Mesendoderm (in vitro differentiated cells): ENCODE measurements at regions not wholly inside any gene's neighbourhood (a gene's known extent, or its start where the extent isn't known, plus 50 kb on each side); places are given as distances from the start of the nearest gene placed in this dataset.
"Not testable (repeated sequence)": the region's sequence is repeated elsewhere in the genome, so short reads cannot be mapped to it uniquely, and the experiment has no call there.

Experiments used
- DNase-seq: peaks from one replicate; pipeline ENCODE4 v3.0.0; 2013
- H2AK5ac ChIP-seq: 2 replicates; pipeline ENCODE4 v1.6.1; 2013; ENCODE audit warnings: low read length, inconsistent platforms
- H2BK120ac ChIP-seq: 2 replicates; pipeline ENCODE4 v1.6.1; 2013; ENCODE audit warnings: low read depth, mild to moderate bottlenecking, low read length, moderate library complexity, mixed read lengths
- H2BK15ac ChIP-seq: replicated peaks from 2 replicates; pipeline ENCODE4 v1.6.1; 2013; ENCODE audit warnings: low read depth, mild to moderate bottlenecking, moderate library complexity
- H2BK5ac ChIP-seq: 2 replicates; pipeline ENCODE4 v1.6.1; 2013; ENCODE audit warnings: low read length, inconsistent platforms
- H3K18ac ChIP-seq: 2 replicates; pipeline ENCODE4 v1.6.1; 2013; ENCODE audit warnings: mild to moderate bottlenecking, low read length, mixed read lengths
- H3K23ac ChIP-seq: one replicate; pipeline ENCODE4 v1.6.1; 2013; ENCODE audit warnings: low read length
- H3K27ac ChIP-seq: 2 replicates; pipeline ENCODE4 v1.5.1; 2013; ENCODE audit warnings: low read depth, mild to moderate bottlenecking, inconsistent platforms, low read length, moderate library complexity
- H3K27me3 ChIP-seq: 2 replicates; pipeline ENCODE4 v1.6.1; 2013; ENCODE audit warnings: low read length, control low read depth, mild to moderate bottlenecking, inconsistent platforms; ENCODE audit not compliant: insufficient read depth, poor library complexity
- H3K36me3 ChIP-seq: 2 replicates; pipeline ENCODE4 v1.6.1; 2013; ENCODE audit warnings: low read length, inconsistent platforms; ENCODE audit not compliant: control insufficient read depth, insufficient read depth
- H3K4ac ChIP-seq: one replicate; pipeline ENCODE4 v1.6.1; 2013; ENCODE audit warnings: low read depth, mild to moderate bottlenecking, low read length, moderate library complexity
- H3K4me1 ChIP-seq: 2 replicates; pipeline ENCODE4 v1.6.1; 2013; ENCODE audit warnings: low read depth, low read length, inconsistent platforms; ENCODE audit not compliant: control insufficient read depth
- H3K4me2 ChIP-seq: 2 replicates; pipeline ENCODE4 v1.6.1; 2013; ENCODE audit warnings: low read length
- H3K4me3 ChIP-seq: 2 replicates; pipeline ENCODE4 v1.5.1; 2013; ENCODE audit warnings: mild to moderate bottlenecking, low read length
- H3K56ac ChIP-seq: one replicate; pipeline ENCODE4 v1.6.1; 2013; ENCODE audit warnings: low read length
- H3K79me1 ChIP-seq: 2 replicates; pipeline ENCODE4 v1.6.1; 2013; ENCODE audit warnings: low read length, inconsistent platforms
- H3K79me2 ChIP-seq: 2 replicates; pipeline ENCODE4 v1.6.1; 2013; ENCODE audit warnings: mild to moderate bottlenecking, low read length; ENCODE audit not compliant: control insufficient read depth, insufficient read depth
- H3K9ac ChIP-seq: 2 replicates; pipeline ENCODE4 v1.6.1; 2013; ENCODE audit warnings: low read length, inconsistent platforms
- H4K5ac ChIP-seq: one replicate; pipeline ENCODE4 v1.6.1; 2013; ENCODE audit warnings: low read length
- H4K8ac ChIP-seq: one replicate; pipeline ENCODE4 v1.6.1; 2013; ENCODE audit warnings: low read depth, mild to moderate bottlenecking, control low read depth, low read length, moderate library complexity
- WGBS: extraction: QIAGEN DNeasy Blood & Tissue Kit; methylation state at CpG from one replicate; pipeline ENCODE4 v1.1.7; 2013; ENCODE audit warnings: low lambda C conversion rate, missing lambda C conversion rate; ENCODE audit not compliant: insufficient coverage; ENCODE audit errors: extremely low coverage; 5-methylcytosine and 5-hydroxymethylcytosine counted together

- no peak overlapping the region for H3K27ac ChIP-seq
- no peak overlapping the region for H4K8ac ChIP-seq
- no peak overlapping the region for H3K18ac ChIP-seq
- H2BK15ac ChIP-seq, result no peak overlapping the region
- DNase-seq, result no peak
- H3K4me2 ChIP-seq, result no peak overlapping the region
- H3K79me2 ChIP-seq, result no peaks in the 10 kb centered on the region
- H2BK120ac ChIP-seq, result no peak overlapping the region
- no peak overlapping the region for H3K56ac ChIP-seq
- no peak overlapping the region for H2BK5ac ChIP-seq
- no peak overlapping the region for H4K5ac ChIP-seq
- no peak overlapping the region for H3K23ac ChIP-seq
- no peaks in the 10 kb centered on the region for H3K4me1 ChIP-seq
- H3K27me3 ChIP-seq, result no peaks in the 10 kb centered on the region
- H3K9ac ChIP-seq, result no peak overlapping the region
- H3K36me3 ChIP-seq, result no peaks in the 10 kb centered on the region
- no peak overlapping the region for H3K4ac ChIP-seq
- H3K79me1 ChIP-seq, result no peaks in the 10 kb centered on the region
- H3K4me3 ChIP-seq, result no peak overlapping the region
- H2AK5ac ChIP-seq, result no peak overlapping the region
These were observed 366.8 kb upstream of the UMPS start for GRCh38 chr3:124363476-124363875.

DNA sequence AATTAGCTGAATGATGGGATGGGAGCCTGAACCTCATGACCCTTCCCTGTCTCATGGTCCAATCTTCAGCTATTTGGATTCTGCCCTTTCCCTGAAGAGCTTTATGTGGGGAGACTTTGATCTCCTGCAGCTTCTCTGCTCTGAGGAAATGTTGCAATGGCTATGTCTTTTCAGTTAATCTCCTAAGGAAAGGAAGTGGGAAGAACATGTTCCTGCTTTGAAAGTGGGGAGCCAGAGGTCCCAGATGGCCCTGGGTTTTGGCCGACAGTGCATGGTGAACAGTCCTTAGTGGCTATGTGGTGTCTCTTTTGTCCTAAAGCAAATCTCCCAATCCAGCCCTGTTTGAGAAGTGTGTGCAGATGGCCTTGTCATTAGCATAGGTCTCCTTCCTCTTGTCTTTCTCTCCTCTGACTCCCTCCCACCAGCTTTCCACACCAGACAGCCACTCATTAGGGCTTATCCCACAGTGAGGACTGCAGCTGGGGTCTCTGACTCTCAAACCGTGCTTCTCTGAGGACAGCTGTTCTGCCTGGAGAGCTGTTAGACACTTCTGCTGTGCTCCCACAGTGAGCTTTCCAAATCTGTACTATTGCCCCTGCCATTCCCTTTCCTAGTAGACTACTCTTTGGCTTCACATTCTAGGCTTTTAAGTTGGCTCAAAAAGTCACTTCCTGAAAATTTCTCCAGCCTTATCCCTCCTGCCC lies 365.8 kb upstream of the UMPS start:
- no CpG with 5 or more reads among the region's 2 CpGs for WGBS
- no peak overlapping the region for H4K5ac ChIP-seq
- DNase-seq, result no peak

DNA sequence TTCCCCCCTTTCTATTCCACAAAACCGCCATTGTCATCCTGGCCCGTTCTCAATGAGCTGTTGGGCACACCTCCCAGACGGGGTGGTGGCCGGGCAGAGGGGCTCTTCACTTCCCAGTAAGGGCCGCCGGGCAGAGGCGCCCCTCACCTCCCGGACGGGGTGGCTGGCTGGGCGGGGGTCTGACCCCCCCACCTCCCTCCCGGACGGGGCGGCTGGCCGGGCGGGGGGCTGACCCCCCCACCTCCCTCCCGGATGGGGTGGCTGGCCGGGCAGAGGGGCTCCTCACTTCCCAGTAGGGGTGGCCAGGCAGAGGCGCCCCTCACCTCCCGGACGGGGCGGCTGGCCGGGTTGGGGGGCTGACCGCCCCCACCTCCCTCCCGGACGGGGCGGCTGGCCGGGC lies 363.6 kb upstream of the UMPS start:
- not testable (repeated sequence) for H3K4me3 ChIP-seq, H3K56ac ChIP-seq, H2BK5ac ChIP-seq, H3K79me2 ChIP-seq, H3K9ac ChIP-seq, H3K27me3 ChIP-seq, H3K4me2 ChIP-seq, H3K79me1 ChIP-seq, H4K5ac ChIP-seq, H3K4ac ChIP-seq, H2BK120ac ChIP-seq, H2AK5ac ChIP-seq, H3K36me3 ChIP-seq, H2BK15ac ChIP-seq, DNase-seq, H4K8ac ChIP-seq, H3K4me1 ChIP-seq, H3K23ac ChIP-seq, H3K27ac ChIP-seq, H3K18ac ChIP-seq
- no CpG with 5 or more reads among the region's 27 CpGs for WGBS

More for the DNA sequence above, 365.8 kb upstream of the UMPS start:
- no peaks in the 10 kb centered on the region for H3K36me3 ChIP-seq
- no peak overlapping the region for H2BK15ac ChIP-seq
- no peaks in the 10 kb centered on the region for H3K79me2 ChIP-seq
- H4K8ac ChIP-seq, result no peak overlapping the region
- H3K4me1 ChIP-seq, result no peaks in the 10 kb centered on the region
- H2BK120ac ChIP-seq, result no peak overlapping the region
- no peak overlapping the region for H3K27ac ChIP-seq
- no peak overlapping the region for H2BK5ac ChIP-seq
- H3K56ac ChIP-seq, result no peak overlapping the region
- no peak overlapping the region for H3K9ac ChIP-seq
- no peak overlapping the region for H3K18ac ChIP-seq
- H3K23ac ChIP-seq, result no peak overlapping the region
- H3K79me1 ChIP-seq, result no peaks in the 10 kb centered on the region
- no peak overlapping the region for H3K4me2 ChIP-seq
- no peak overlapping the region for H2AK5ac ChIP-seq
- H3K4me3 ChIP-seq, result no peak overlapping the region
- no peak overlapping the region for H3K4ac ChIP-seq
- H3K27me3 ChIP-seq, result no peaks in the 10 kb centered on the region

- H3K56ac ChIP-seq, result no peak overlapping the region
- no peak overlapping the region for H3K4ac ChIP-seq
- H3K9ac ChIP-seq, result no peak overlapping the region
- H2BK5ac ChIP-seq, result no peak overlapping the region
- no peaks in the 10 kb centered on the region for H3K79me1 ChIP-seq
- no CpG with 5 or more reads among the region's 3 CpGs for WGBS
- H3K18ac ChIP-seq, result no peak overlapping the region
- no peaks in the 10 kb centered on the region for H3K27me3 ChIP-seq
- no peak overlapping the region for H2BK15ac ChIP-seq
- no peak overlapping the region for H4K5ac ChIP-seq
- no peak overlapping the region for H2AK5ac ChIP-seq
- no peak overlapping the region for H3K4me2 ChIP-seq
- H3K23ac ChIP-seq, result no peak overlapping the region
- H4K8ac ChIP-seq, result no peak overlapping the region
- H3K4me3 ChIP-seq, result no peak overlapping the region
- H2BK120ac ChIP-seq, result no peak overlapping the region
- no peak overlapping the region for H3K27ac ChIP-seq
- no peaks in the 10 kb centered on the region for H3K79me2 ChIP-seq
- no peaks in the 10 kb centered on the region for H3K4me1 ChIP-seq
- H3K36me3 ChIP-seq, result no peaks in the 10 kb centered on the region
- DNase-seq, result peak; percentile 81
These were observed 357.5 kb upstream of the UMPS start for GRCh38 chr3:124372775-124373174.

GRCh38 chr3:124373524-124373923 lies 356.7 kb upstream of the UMPS start:
- Histone ChIP-seq H3K27me3 (no peaks in the 10 kb centered on the region), H2BK15ac (no peak overlapping the region), H3K27ac (no peak overlapping the region), H3K79me1 (no peaks in the 10 kb centered on the region), H2BK120ac (no peak overlapping the region), H4K8ac (no peak overlapping the region), H3K36me3 (no peaks in the 10 kb centered on the region), H3K9ac (no peak overlapping the region), H3K18ac (no peak overlapping the region), H3K56ac (no peak overlapping the region), H2BK5ac (no peak overlapping the region), H3K79me2 (no peaks in the 10 kb centered on the region), H3K4me3 (no peak overlapping the region), H3K4me1 (no peaks in the 10 kb centered on the region), H3K4me2 (no peak overlapping the region), H2AK5ac (no peak overlapping the region), H3K4ac (no peak overlapping the region), H3K23ac (no peak overlapping the region), H4K5ac (no peak overlapping the region)
- WGBS, result no CpG with 5 or more reads among the region's 2 CpGs
- no peak for DNase-seq

GRCh38 chr3:124374583-124374982 lies 355.7 kb upstream of the UMPS start:
- no peak overlapping the region for H3K18ac ChIP-seq
- no peak overlapping the region for H2BK5ac ChIP-seq
- H3K4me2 ChIP-seq, result no peak overlapping the region
- no peak overlapping the region for H3K23ac ChIP-seq
- DNase-seq, result no peak
- no peak overlapping the region for H4K8ac ChIP-seq
- H3K9ac ChIP-seq, result no peak overlapping the region
- no peak overlapping the region for H3K56ac ChIP-seq
- no peak overlapping the region for H4K5ac ChIP-seq
- H3K4me1 ChIP-seq, result no peaks in the 10 kb centered on the region
- no peaks in the 10 kb centered on the region for H3K79me2 ChIP-seq
- H3K27me3 ChIP-seq, result no peaks in the 10 kb centered on the region
- WGBS, result no CpG with 5 or more reads among the region's 3 CpGs
- H2BK15ac ChIP-seq, result no peak overlapping the region
- H3K4ac ChIP-seq, result no peak overlapping the region
- no peak overlapping the region for H2AK5ac ChIP-seq
- no peak overlapping the region for H2BK120ac ChIP-seq
- no peaks in the 10 kb centered on the region for H3K36me3 ChIP-seq
- no peaks in the 10 kb centered on the region for H3K79me1 ChIP-seq
- no peak overlapping the region for H3K4me3 ChIP-seq
- no peak overlapping the region for H3K27ac ChIP-seq
